ENCODE measurements at regions not wholly inside any gene's neighbourhood (a gene's known extent, or its start where the extent isn't known, plus 50 kb on each side); places are given as distances from the start of the nearest gene placed in this dataset.

DNA sequence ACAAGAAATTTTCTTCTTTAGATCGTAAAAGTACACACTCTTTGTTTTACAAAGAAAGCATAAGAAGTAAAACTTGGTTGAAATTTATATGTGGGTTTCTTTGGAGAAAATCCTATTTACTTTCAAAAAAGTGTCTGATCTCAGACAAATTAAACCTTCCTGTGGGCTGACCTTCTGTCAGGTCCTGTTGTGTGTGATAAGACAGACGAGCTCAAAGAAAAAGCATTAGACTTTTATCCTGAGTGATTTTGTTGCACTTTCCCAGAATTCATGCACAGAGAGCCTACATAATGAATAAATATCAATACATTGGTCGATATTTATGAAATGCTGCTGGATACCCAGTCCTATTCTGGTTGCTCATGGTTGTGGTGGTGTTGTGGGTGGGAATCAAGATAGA, 302.1 kb upstream of the SYNCRIP start:
- in situ Hi-C loops (cut with HindIII; ENCODE audit: extremely low pct_ligation_motif_present, low pct_unique_long_range_greater_than_20kb) (no loop called here), intact Hi-C loops (cut with micrococcal nuclease; ENCODE audit: unreplicated experiment) (no loop called here)
- no peak overlapping the region for H2AFZ ChIP-seq (ENCODE audit: low read length)
- no TSS peak for BruUV-seq (replicated peaks)
- no peaks in the 10 kb centered on the region for H4K20me1 ChIP-seq (ENCODE audit: insufficient read depth, low read length)
- no peaks in the 10 kb centered on the region for H3K4me1 ChIP-seq (ENCODE audit: insufficient read depth, low read length)
- H3K4me3 ChIP-seq (replicated peaks in 1 of 3; ENCODE audit: insufficient read depth in 1 of 3, low read depth in 2 of 3, low read length in 3 of 3) = no peak overlapping the region
- no peaks in the 10 kb centered on the region for H3K27me3 ChIP-seq (ENCODE audit: control insufficient read depth in 1 of 2, insufficient read depth in 2 of 2, low read length in 2 of 2)
- no peak for DNase-seq (ENCODE audit: low spot score)
- no peak overlapping the region for H3K9ac ChIP-seq (ENCODE audit: insufficient read depth, low read depth, low read length)
- no peak overlapping the region for H3K4me2 ChIP-seq (ENCODE audit: low read depth, low read length)
- ATAC-seq = no peak
- H3K9me3 ChIP-seq (ENCODE audit: low read length) = no peaks in the 10 kb centered on the region
- WGBS (ENCODE audit: low lambda C conversion rate) = 3% methylated on average over 3 of the region's 3 CpGs
- no peak for TF ChIP-seq TOE1 (CRISPR knock-in tag; IDR thresholded peaks at IDR 0.05)
- POLR2A ChIA-PET = no interaction called here
- no peak for FAIRE-seq
- H3K27ac ChIP-seq (ENCODE audit: extremely low read length, insufficient read depth, low read length) = no peak overlapping the region
- H3K79me2 ChIP-seq (ENCODE audit: insufficient read depth, low read length) = no peaks in the 10 kb centered on the region
- CTCF ChIA-PET (ENCODE audit: low intra/inter-chr PET ratio, low total read pairs) = no interaction called here
- no peaks in the 10 kb centered on the region for H3K36me3 ChIP-seq (replicated peaks in 1 of 2; ENCODE audit: control insufficient read depth in 1 of 2, insufficient read depth in 2 of 2, low read length in 2 of 2)

DNA sequence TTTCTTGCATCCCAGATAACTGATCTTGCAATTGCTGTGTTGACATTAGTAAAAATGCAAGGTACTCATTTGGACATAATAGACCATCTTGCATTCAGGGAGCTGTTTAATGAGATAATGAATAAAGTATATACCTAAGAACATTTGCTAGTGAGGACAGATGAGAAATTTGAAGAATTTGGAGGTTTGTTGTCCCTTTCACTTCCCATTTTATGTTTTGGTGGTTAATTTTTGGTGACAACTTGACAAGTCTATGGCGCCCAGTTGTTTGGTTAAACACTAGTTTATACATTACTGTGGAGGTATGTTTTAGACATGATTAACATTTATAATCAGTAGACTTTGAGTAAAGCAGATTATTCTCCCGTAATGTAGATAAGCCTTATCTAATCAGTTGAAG, 300.2 kb upstream of the SYNCRIP start:
- H3K9me3 ChIP-seq (ENCODE audit: low read length) = no peaks in the 10 kb centered on the region
- BruUV-seq (replicated peaks) = no TSS peak
- no peak for FAIRE-seq
- 26% methylated on average over 2 of the region's 2 CpGs for WGBS (ENCODE audit: low lambda C conversion rate)
- no peak overlapping the region for H3K9ac ChIP-seq (ENCODE audit: insufficient read depth, low read depth, low read length)
- H3K27me3 ChIP-seq (ENCODE audit: control insufficient read depth in 1 of 2, insufficient read depth in 2 of 2, low read length in 2 of 2) = no peaks in the 10 kb centered on the region
- no peak overlapping the region for H3K27ac ChIP-seq (ENCODE audit: extremely low read length, insufficient read depth, low read length)
- in situ Hi-C loops (cut with HindIII; ENCODE audit: extremely low pct_ligation_motif_present, low pct_unique_long_range_greater_than_20kb) (no loop called here), intact Hi-C loops (cut with micrococcal nuclease; ENCODE audit: unreplicated experiment) (no loop called here)
- no peak overlapping the region for H3K4me2 ChIP-seq (ENCODE audit: low read depth, low read length)
- H3K36me3 ChIP-seq (replicated peaks in 1 of 2; ENCODE audit: control insufficient read depth in 1 of 2, insufficient read depth in 2 of 2, low read length in 2 of 2) = no peaks in the 10 kb centered on the region
- no peak for DNase-seq (ENCODE audit: low spot score)
- no peak for TF ChIP-seq KLF13 (CRISPR knock-in tag; IDR thresholded peaks at IDR 0.05)
- TF ChIP-seq NFIB (CRISPR knock-in tag; IDR thresholded peaks at IDR 0.05; ENCODE audit: borderline replicate concordance) = no peak
- TF ChIP-seq RFX5 (IDR thresholded peaks at IDR 0.05; ENCODE audit: low read depth, low read length) = no peak
- no peak for TF ChIP-seq SOX6 (IDR thresholded peaks at IDR 0.05)
- no peak for TF ChIP-seq SOX6 (CRISPR knock-in tag; IDR thresholded peaks at IDR 0.05)
- no peak for TF ChIP-seq EZH2 (conservative IDR thresholded peaks at IDR 0.05; ENCODE audit: low read depth, low read length)
- ChIA-PET CTCF (ENCODE audit: low intra/inter-chr PET ratio, low total read pairs) (no interaction called here), POLR2A (no interaction called here)
- H2AFZ ChIP-seq (ENCODE audit: low read length) = no peak overlapping the region
- H4K20me1 ChIP-seq (ENCODE audit: insufficient read depth, low read length) = no peaks in the 10 kb centered on the region
- no peaks in the 10 kb centered on the region for H3K79me2 ChIP-seq (ENCODE audit: insufficient read depth, low read length)
- no peak overlapping the region for H3K4me3 ChIP-seq (replicated peaks in 1 of 3; ENCODE audit: insufficient read depth in 1 of 3, low read depth in 2 of 3, low read length in 3 of 3)
- ATAC-seq = no peak
- H3K4me1 ChIP-seq (ENCODE audit: insufficient read depth, low read length) = no peaks in the 10 kb centered on the region
